ENCODE measurements at regions not wholly inside any gene's neighbourhood (a gene's known extent, or its start where the extent isn't known, plus 50 kb on each side); places are given as distances from the start of the nearest gene placed in this dataset.

GRCh38 chr14:100955201-100955600, 51.7 kb upstream of the RTL1 start:
- intact Hi-C loops (cut with DNase I; ENCODE audit: low total_unique reads): no loop called here
- TF ChIP-seq POLR2A (IDR thresholded peaks at IDR 0.05) (no peak), CTCF (IDR thresholded peaks at IDR 0.05) (no peak)

GRCh38 chr14:100962494-100962893, 59.0 kb upstream of the RTL1 start:
- intact Hi-C loops (cut with DNase I; ENCODE audit: low total_unique reads): no loop called here
- no peak overlapping the region for H3K4me3 ChIP-seq (ENCODE audit: low read depth, poor library complexity, severe bottlenecking)
- TF ChIP-seq CTCF (IDR thresholded peaks at IDR 0.05): no peak
- no peak for TF ChIP-seq POLR2A (IDR thresholded peaks at IDR 0.05)
- DNase-seq (ENCODE audit: low spot score in 2 of 2): no peak
- 47 to 71% methylated on average over 1 of the region's 1 CpG for WGBS, 2 donors

More at GRCh38 chr14:100955201-100955600, 51.7 kb upstream of the RTL1 start:
- DNase-seq (ENCODE audit: low spot score in 2 of 2): no peak
- WGBS, 2 donors: 65% methylated on average over 2 of the region's 2 CpGs
- H3K4me3 ChIP-seq (ENCODE audit: low read depth, poor library complexity, severe bottlenecking): no peak overlapping the region

GRCh38 chr14:100965296-100965695, 61.8 kb upstream of the RTL1 start:
- TF ChIP-seq CTCF (IDR thresholded peaks at IDR 0.05) (no peak), POLR2A (IDR thresholded peaks at IDR 0.05) (no peak)
- DNase-seq (ENCODE audit: low spot score in 2 of 2): no peak
- H3K4me3 ChIP-seq (ENCODE audit: low read depth, poor library complexity, severe bottlenecking): no peak overlapping the region
- intact Hi-C loops (cut with DNase I; ENCODE audit: low total_unique reads): no loop called here
- WGBS, 2 donors: 90% methylated on average over 8 of the region's 8 CpGs

- DNase-seq (ENCODE audit: low spot score in 2 of 2): no peak
- H3K4me3 ChIP-seq (ENCODE audit: low read depth, poor library complexity, severe bottlenecking): no peak overlapping the region
- intact Hi-C loops (cut with DNase I; ENCODE audit: low total_unique reads): no loop called here
- WGBS, 2 donors: 77 to 90% methylated on average over 3 of the region's 3 CpGs
- TF ChIP-seq POLR2A (IDR thresholded peaks at IDR 0.05) (no peak), CTCF (IDR thresholded peaks at IDR 0.05) (no peak)
These were observed 63.7 kb upstream of the RTL1 start for GRCh38 chr14:100967178-100967577.

GRCh38 chr14:100967930-100968329, 64.4 kb upstream of the RTL1 start:
- no peak for TF ChIP-seq CTCF (IDR thresholded peaks at IDR 0.05)
- TF ChIP-seq POLR2A (IDR thresholded peaks at IDR 0.05): no peak
- DNase-seq (ENCODE audit: low spot score in 2 of 2): no peak
- WGBS, 2 donors: 66% methylated on average over 2 of the region's 2 CpGs
- no peak overlapping the region for H3K4me3 ChIP-seq (ENCODE audit: low read depth, poor library complexity, severe bottlenecking)
- intact Hi-C loops (cut with DNase I; ENCODE audit: low total_unique reads): no loop called here

- intact Hi-C loops (cut with DNase I; ENCODE audit: low total_unique reads): no loop called here
- 87 to 91% methylated on average over 8 of the region's 8 CpGs for WGBS, 2 donors
- DNase-seq (ENCODE audit: low spot score in 2 of 2): no peak
- TF ChIP-seq CTCF (IDR thresholded peaks at IDR 0.05) (no peak), POLR2A (IDR thresholded peaks at IDR 0.05) (no peak)
- H3K4me3 ChIP-seq (ENCODE audit: low read depth, poor library complexity, severe bottlenecking): no peak overlapping the region
These were observed 68.8 kb upstream of the RTL1 start for GRCh38 chr14:100972118-100972897.
